ENCODE measurements at regions not wholly inside any gene's neighbourhood (a gene's known extent, or its start where the extent isn't known, plus 50 kb on each side); places are given as distances from the start of the nearest gene placed in this dataset.

DNA sequence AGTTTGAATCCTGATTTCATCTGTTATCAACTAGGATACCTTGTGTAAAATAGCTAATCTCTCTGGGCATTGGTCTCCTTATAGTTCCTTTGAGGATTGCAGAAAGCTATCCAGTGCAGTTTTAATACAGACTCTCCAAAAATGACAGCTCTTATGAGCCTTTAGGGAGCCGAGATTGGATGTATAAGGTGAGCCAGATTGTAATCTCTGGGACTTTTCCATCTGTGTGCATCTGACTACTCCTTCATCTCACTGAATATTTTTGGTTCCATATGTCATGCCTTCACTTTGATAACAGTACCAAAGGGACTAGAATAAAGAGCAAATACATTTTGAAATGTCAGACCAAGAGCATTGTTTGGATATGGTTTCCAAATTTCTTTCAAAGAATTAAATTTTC is 367.2 kb downstream of the TMEM232 start:
- Histone ChIP-seq H3K9me3 (no peaks in the 10 kb centered on the region), H3K4me1 (peaks cover 6% of the 10 kb centered on the region), H3K27ac (no peak overlapping the region), H3K36me3 (ENCODE audit: low read depth, missing control alignments) (no peaks in the 10 kb centered on the region), H3K4me3 (no peak overlapping the region), H3K27me3 (no peaks in the 10 kb centered on the region)
- WGBS, 2 donors: 68 to 71% methylated on average over 1 of the region's 1 CpG
- DNase-seq: no peak
- TF ChIP-seq, protein P1, sequence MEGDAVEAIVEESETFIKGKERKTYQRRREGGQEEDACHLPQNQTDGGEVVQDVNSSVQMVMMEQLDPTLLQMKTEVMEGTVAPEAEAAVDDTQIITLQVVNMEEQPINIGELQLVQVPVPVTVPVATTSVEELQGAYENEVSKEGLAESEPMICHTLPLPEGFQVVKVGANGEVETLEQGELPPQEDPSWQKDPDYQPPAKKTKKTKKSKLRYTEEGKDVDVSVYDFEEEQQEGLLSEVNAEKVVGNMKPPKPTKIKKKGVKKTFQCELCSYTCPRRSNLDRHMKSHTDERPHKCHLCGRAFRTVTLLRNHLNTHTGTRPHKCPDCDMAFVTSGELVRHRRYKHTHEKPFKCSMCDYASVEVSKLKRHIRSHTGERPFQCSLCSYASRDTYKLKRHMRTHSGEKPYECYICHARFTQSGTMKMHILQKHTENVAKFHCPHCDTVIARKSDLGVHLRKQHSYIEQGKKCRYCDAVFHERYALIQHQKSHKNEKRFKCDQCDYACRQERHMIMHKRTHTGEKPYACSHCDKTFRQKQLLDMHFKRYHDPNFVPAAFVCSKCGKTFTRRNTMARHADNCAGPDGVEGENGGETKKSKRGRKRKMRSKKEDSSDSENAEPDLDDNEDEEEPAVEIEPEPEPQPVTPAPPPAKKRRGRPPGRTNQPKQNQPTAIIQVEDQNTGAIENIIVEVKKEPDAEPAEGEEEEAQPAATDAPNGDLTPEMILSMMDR (IDR thresholded peaks at IDR 0.05): no peak
- no peak for TF ChIP-seq POLR2A (IDR thresholded peaks at IDR 0.05)
- intact Hi-C loops (cut with DNase I; ENCODE audit: low total_unique reads): no loop called here

DNA sequence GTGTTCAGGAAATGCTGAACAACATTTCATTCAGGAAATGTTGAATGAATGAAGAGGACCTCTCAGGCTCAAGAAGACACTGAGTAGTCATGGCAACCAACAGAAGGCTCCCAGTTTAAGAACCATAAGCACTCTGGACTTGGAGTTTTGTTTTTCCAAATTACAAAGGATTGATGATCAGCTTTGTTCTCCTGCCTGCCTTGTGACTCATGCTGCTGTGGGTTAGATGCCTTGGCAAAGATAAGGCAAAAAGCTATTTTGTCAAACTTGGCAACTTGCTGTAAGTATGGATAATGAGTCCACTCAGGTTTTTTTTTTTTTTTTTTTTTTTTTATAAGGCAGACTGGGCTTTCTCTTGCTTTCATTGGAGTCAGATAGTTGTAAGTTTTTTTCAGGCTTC is 365.0 kb downstream of the TMEM232 start:
- no peak overlapping the region for H3K4me3 ChIP-seq
- H3K36me3 ChIP-seq (ENCODE audit: low read depth, missing control alignments): no peaks in the 10 kb centered on the region
- DNase-seq: no peak
- intact Hi-C loops (cut with DNase I; ENCODE audit: low total_unique reads): no loop called here
- no peaks in the 10 kb centered on the region for H3K4me1 ChIP-seq
- no peak overlapping the region for H3K27ac ChIP-seq
- TF ChIP-seq, protein P1 (IDR thresholded peaks at IDR 0.05): no peak
- no peak for TF ChIP-seq POLR2A (IDR thresholded peaks at IDR 0.05)
- no peaks in the 10 kb centered on the region for H3K9me3 ChIP-seq
- no peaks in the 10 kb centered on the region for H3K27me3 ChIP-seq

DNA sequence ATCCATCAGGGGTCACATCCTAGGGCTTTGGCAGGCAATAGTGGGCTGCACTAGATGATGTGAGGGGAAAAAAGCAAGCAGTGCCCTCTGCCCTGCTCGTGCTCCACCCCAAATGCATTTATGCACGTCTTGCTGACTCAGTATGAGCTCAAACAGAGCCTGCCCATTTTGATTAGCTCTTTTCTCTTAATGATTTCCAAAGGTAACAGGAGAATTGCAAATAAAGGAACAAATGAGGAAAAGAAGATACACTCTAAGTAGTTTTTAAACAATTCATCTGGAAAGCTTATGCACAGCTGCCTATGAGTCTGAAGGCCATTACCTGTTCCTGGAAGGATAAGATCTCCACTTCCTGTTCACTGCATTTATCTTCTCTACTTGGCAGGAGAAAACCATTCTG is 364.2 kb downstream of the TMEM232 start:
- H3K4me1 ChIP-seq: no peaks in the 10 kb centered on the region
- WGBS, 2 donors: 66 to 82% methylated on average over 2 of the region's 2 CpGs

DNA sequence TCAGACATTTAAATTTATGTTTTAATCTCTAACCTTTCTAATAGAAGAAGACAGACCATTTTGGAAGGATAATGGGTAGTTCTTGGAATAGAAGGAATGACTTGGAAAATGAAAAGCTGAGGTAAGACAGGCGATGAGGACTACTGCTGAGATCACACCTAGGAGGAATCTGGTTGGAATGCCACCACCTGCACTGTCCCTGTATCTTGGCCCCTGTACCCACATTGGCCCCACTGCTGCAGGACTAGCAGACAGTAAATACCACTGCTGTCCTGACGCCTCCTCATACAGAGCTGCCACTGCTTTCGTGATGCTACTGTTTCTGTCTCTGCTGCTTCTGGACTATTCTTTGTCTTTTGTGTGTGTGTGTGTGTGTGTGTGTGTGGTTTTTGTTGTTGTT is 359.8 kb downstream of the TMEM232 start:
- intact Hi-C loops (cut with DNase I; ENCODE audit: low total_unique reads): no loop called here
- Histone ChIP-seq H3K4me1 (no peaks in the 10 kb centered on the region), H3K27ac (no peak overlapping the region), H3K27me3 (no peaks in the 10 kb centered on the region), H3K36me3 (ENCODE audit: low read depth, missing control alignments) (no peaks in the 10 kb centered on the region), H3K4me3 (no peak overlapping the region), H3K9me3 (no peaks in the 10 kb centered on the region)
- 87 to 91% methylated on average over 3 of the region's 3 CpGs for WGBS, 2 donors
- TF ChIP-seq, protein P1 (IDR thresholded peaks at IDR 0.05): no peak
- TF ChIP-seq POLR2A (IDR thresholded peaks at IDR 0.05): no peak
- no peak for DNase-seq

More for the DNA sequence above, 364.2 kb downstream of the TMEM232 start:
- H3K27me3 ChIP-seq: no peaks in the 10 kb centered on the region
- intact Hi-C loops (cut with DNase I; ENCODE audit: low total_unique reads): no loop called here
- H3K4me3 ChIP-seq: no peak overlapping the region
- no peaks in the 10 kb centered on the region for H3K36me3 ChIP-seq (ENCODE audit: low read depth, missing control alignments)
- no peak for DNase-seq
- TF ChIP-seq, protein P1 (IDR thresholded peaks at IDR 0.05): no peak
- no peak for TF ChIP-seq POLR2A (IDR thresholded peaks at IDR 0.05)
- no peaks in the 10 kb centered on the region for H3K9me3 ChIP-seq
- H3K27ac ChIP-seq: no peak overlapping the region

Measured in testis (tissue), 2 donors.